ENCODE measurements at regions not wholly inside any gene's neighbourhood (a gene's known extent, or its start where the extent isn't known, plus 50 kb on each side); places are given as distances from the start of the nearest gene placed in this dataset.

DNA sequence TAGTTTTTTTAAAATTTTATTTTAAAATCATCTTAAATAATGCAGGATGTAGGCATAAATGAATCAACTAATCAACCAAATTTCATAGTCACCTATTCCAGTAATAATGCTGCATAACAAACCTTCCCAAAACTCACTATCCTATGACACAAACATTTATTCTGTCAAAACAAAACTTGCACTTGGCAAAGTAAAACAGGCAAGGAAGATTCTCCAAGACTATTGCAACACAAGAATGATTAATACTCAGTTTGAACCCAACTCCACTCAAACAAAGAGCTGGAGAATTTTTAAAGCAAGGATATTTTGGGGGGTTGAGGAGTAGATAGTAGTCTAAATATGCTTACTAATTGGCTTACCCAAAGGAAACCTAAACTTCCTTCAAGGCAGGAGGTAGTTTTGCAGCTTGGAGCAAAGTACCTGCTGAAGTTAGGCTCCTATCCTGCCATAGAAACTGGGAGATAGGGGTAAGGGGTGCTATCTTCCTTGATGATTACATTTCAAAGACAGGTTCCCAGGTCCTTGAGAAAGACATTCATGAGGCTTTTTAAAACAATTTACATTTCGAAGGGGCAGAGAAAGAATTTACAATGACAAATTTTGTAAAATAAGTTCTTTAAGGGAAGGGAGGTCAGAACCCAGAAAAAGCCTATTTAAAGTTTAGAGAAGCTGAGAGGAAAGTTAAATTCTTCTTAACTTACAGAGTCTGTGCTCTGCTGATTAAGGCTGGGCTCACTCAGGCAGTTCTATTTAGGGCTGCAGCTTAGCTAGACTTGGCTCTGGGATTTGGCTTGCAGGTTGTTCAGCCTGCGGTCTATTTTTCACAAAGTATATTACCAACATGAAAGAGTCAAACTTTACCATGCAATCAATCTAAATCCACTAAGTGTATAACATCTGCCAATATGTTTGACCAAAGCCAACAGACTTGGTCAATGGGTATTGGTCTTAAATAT is 549.0 kb downstream of the KCTD12 start:
- ChIA-PET CTCF (no interaction called here), POLR2A (no interaction called here)
- peaks cover 0 to 2% (median 0%) of the 10 kb centered on the region in 3 donors for H3K36me3 Mint-ChIP-seq

DNA sequence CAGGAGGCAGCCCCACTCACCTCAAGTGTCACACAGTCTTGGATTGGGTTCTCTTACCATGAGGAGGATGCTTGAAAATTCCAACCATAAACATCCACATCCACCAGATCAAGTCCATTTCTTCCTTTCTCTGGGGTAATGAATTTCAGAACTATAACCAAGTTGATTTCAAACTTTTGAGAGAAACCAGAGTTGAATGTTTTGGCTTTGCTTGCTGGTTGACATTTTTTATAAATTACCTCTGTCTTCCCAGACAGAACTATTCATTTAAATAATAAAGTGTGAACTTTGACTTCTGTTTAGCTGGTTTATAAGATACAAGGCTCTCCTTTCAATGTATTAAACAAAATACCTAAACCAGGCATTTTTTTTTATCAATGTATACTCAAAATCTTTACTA is 550.7 kb downstream of the KCTD12 start:
- H3K4me1 Mint-ChIP-seq, result no peaks in the 10 kb centered on the region
- H3K27me3 ChIP-seq (ENCODE audit: insufficient read depth, low read length, poor library complexity, severe bottlenecking), result no peaks in the 10 kb centered on the region
- POLR2A ChIA-PET, result no interaction called here
- no peak overlapping the region for H3K27ac ChIP-seq (ENCODE audit: low read depth, low read length)
- H3K36me3 ChIP-seq (ENCODE audit: insufficient read depth, low read length), result no peaks in the 10 kb centered on the region
- no peak overlapping the region for H3K4me3 ChIP-seq (ENCODE audit: low read length)
- H3K27ac Mint-ChIP-seq, result no peak overlapping the region
- CTCF ChIA-PET, result no interaction called here
- H3K4me1 ChIP-seq (ENCODE audit: insufficient read depth, low read length), result no peaks in the 10 kb centered on the region
- peaks cover 0 to under 1% of the 10 kb centered on the region in 2 donors for H3K27me3 Mint-ChIP-seq
- no peak for DNase-seq
- no peaks in the 10 kb centered on the region for H3K9me3 ChIP-seq (ENCODE audit: low read length)
- H3K4me3 Mint-ChIP-seq, result no peak overlapping the region
- H3K9me3 Mint-ChIP-seq, result peaks cover 0 to 4% (median 2%) of the 10 kb centered on the region in 5 donors
- H3K36me3 Mint-ChIP-seq, result peaks cover 0 to 2% (median 0%) of the 10 kb centered on the region in 3 donors

More for the DNA sequence above, 549.0 kb downstream of the KCTD12 start:
- H3K9me3 Mint-ChIP-seq, result peaks cover 0 to 6% (median 2%) of the 10 kb centered on the region in 5 donors
- no peak overlapping the region for H3K4me3 Mint-ChIP-seq
- H3K27ac Mint-ChIP-seq, result no peak overlapping the region
- Histone ChIP-seq H3K4me1 (ENCODE audit: insufficient read depth, low read length) (no peaks in the 10 kb centered on the region), H3K27ac (ENCODE audit: low read depth, low read length) (no peak overlapping the region), H3K36me3 (ENCODE audit: insufficient read depth, low read length) (no peaks in the 10 kb centered on the region), H3K9me3 (ENCODE audit: low read length) (no peaks in the 10 kb centered on the region), H3K4me3 (ENCODE audit: low read length) (no peak overlapping the region), H3K27me3 (ENCODE audit: insufficient read depth, low read length, poor library complexity, severe bottlenecking) (no peaks in the 10 kb centered on the region)
- H3K4me1 Mint-ChIP-seq, result no peaks in the 10 kb centered on the region
- no peaks in the 10 kb centered on the region for H3K27me3 Mint-ChIP-seq
- no peak for DNase-seq

DNA sequence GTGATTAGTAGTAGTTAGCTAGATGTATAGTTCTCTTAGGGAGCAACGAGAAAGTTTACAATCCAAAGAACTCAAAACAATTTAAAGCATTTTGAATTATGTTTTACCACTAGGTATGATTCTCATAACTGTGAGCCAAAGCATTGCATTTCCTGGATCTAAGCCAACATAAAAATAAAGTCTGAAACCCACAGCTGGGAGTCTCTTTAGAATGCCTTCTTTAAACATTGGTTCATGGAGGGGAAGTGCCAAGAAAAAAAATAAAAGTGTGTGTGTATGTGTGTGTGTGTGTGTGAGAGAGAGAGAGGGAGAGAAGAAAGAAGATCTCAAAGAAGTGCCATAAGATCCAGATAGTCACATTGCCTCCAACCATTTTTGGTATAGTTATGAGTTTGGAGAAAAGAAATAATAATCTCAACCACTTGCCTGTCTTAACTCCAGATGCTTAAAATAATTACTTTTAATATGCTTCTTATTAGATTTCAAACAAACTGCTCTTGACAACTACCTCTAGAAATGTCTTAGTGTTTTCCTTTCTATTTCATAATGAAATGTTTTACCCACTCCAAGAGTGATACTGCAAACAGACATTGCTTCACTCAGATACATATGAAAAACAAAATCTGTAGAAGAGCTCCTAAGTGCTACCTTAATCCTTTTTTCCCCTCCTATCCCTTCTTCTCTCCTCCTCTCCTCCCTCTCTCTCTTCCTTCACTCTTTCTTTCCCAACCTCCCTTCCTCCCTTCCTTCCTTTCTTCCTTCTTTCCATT is 554.1 kb downstream of the KCTD12 start:
- Histone ChIP-seq H3K4me1 (ENCODE audit: insufficient read depth, low read length) (no peaks in the 10 kb centered on the region), H3K27me3 (ENCODE audit: insufficient read depth, low read length, poor library complexity, severe bottlenecking) (no peaks in the 10 kb centered on the region), H3K9me3 (ENCODE audit: low read length) (no peaks in the 10 kb centered on the region), H3K27ac (ENCODE audit: low read depth, low read length) (no peak overlapping the region), H3K4me3 (ENCODE audit: low read length) (no peak overlapping the region), H3K36me3 (ENCODE audit: insufficient read depth, low read length) (no peaks in the 10 kb centered on the region)
- no peak overlapping the region for H3K4me3 Mint-ChIP-seq
- CTCF ChIA-PET, result no interaction called here
- H3K27me3 Mint-ChIP-seq, result peaks cover 0 to 2% of the 10 kb centered on the region in 2 donors
- no peak for DNase-seq
- H3K9me3 Mint-ChIP-seq, result peaks cover 0 to 4% (median 3%) of the 10 kb centered on the region in 5 donors
- peaks cover 0 to under 1% (median 0%) of the 10 kb centered on the region in 3 donors for H3K36me3 Mint-ChIP-seq
- POLR2A ChIA-PET, result no interaction called here
- no peak overlapping the region for H3K27ac Mint-ChIP-seq
- H3K4me1 Mint-ChIP-seq, result no peaks in the 10 kb centered on the region

DNA sequence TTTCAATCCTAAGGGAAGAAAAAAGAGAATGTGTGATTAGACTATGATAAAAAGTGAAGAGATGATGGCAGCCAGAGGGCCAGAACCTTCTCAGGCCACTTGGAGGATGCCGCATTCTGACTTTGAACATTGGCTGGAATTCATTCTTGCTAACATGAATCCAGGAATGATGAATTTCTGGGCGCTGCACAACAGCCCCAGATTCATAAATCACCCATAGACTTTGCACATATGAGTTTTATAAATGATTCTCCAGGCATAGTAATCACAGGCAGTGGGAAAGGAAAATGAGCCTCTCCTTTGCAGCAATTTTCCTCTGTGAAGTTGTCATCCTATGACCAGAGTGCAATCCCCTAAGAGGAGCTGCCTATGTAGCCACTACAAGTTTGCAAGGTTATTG is 555.4 kb downstream of the KCTD12 start:
- POLR2A ChIA-PET, result no interaction called here
- CTCF ChIA-PET, result no interaction called here
- Histone ChIP-seq H3K36me3 (ENCODE audit: insufficient read depth, low read length) (no peaks in the 10 kb centered on the region), H3K27ac (ENCODE audit: low read depth, low read length) (no peak overlapping the region), H3K4me3 (ENCODE audit: low read length) (no peak overlapping the region), H3K27me3 (ENCODE audit: insufficient read depth, low read length, poor library complexity, severe bottlenecking) (no peaks in the 10 kb centered on the region), H3K9me3 (ENCODE audit: low read length) (no peaks in the 10 kb centered on the region), H3K4me1 (ENCODE audit: insufficient read depth, low read length) (no peaks in the 10 kb centered on the region)
- no peaks in the 10 kb centered on the region for H3K4me1 Mint-ChIP-seq
- H3K27me3 Mint-ChIP-seq, result peaks cover 0 to 2% of the 10 kb centered on the region in 2 donors
- H3K36me3 Mint-ChIP-seq, result no peaks in the 10 kb centered on the region
- H3K27ac Mint-ChIP-seq, result no peak overlapping the region
- no peak for DNase-seq
- H3K9me3 Mint-ChIP-seq, result peaks cover 0 to 3% (median 2%) of the 10 kb centered on the region in 5 donors
- no peak overlapping the region for H3K4me3 Mint-ChIP-seq

DNA sequence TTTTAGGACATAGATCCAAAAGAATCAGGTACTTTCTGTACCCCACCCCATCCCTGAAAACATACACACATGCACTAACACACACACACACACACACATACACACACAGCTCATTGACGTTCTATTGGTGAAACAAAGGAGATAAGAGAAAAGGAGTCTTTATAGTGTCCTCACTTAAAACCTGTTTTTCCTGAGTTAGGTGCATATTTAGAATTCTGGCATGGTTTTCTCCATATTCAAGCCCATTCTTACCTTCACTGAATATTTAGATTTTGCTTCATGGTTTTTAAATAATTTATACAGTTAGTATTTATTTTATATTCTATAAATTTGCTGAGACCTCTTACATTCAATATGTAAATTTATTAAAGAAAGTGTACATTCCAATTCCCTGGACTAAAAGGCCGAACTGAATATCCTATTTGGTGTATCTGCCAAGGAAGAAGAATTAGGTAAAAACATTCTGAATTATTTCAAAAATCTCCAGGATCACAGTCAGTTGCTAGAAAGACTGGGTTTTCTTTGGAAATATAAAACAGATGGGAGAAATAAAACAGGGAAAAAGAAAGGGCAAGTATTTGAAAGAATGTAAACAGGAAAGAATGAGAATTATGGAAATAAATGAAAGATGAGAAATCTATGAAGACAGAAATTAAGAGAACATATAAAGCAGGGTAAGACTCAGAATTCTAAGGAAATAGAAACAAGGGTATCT is 556.2 kb downstream of the KCTD12 start:
- Histone ChIP-seq H3K4me1 (ENCODE audit: insufficient read depth, low read length) (no peaks in the 10 kb centered on the region), H3K4me3 (ENCODE audit: low read length) (no peak overlapping the region), H3K27ac (ENCODE audit: low read depth, low read length) (no peak overlapping the region), H3K36me3 (ENCODE audit: insufficient read depth, low read length) (no peaks in the 10 kb centered on the region), H3K9me3 (ENCODE audit: low read length) (no peaks in the 10 kb centered on the region), H3K27me3 (ENCODE audit: insufficient read depth, low read length, poor library complexity, severe bottlenecking) (no peaks in the 10 kb centered on the region)
- Mint-ChIP-seq H3K27ac (no peak overlapping the region), H3K4me3 (no peak overlapping the region), H3K27me3 (peaks cover 0 to 2% of the 10 kb centered on the region in 2 donors), H3K36me3 (no peaks in the 10 kb centered on the region), H3K4me1 (no peaks in the 10 kb centered on the region), H3K9me3 (peaks cover 0 to 3% (median 2%) of the 10 kb centered on the region in 5 donors)
- CTCF ChIA-PET, result no interaction called here
- POLR2A ChIA-PET, result no interaction called here
- no peak for DNase-seq

DNA sequence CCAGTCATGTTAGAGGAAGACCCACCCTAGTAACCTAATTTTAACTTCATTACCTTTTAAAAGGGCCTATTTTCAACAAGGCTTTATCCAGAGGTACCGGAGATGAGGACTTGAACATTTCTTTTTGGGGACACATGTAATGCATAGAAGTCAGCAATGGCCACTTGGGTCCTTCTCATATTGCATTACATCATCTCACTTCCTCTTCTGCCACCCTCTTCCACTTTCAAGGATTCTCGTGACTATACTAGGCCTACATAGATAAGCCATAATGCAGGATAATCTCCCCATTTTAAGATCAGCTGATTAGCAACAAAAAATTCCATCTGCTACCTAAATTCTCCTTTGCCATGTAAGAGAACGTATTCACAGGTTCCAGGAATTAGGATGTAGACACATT is 557.2 kb downstream of the KCTD12 start:
- H3K4me1 ChIP-seq (ENCODE audit: insufficient read depth, low read length), result no peaks in the 10 kb centered on the region
- no peaks in the 10 kb centered on the region for H3K4me1 Mint-ChIP-seq
- no peaks in the 10 kb centered on the region for H3K27me3 ChIP-seq (ENCODE audit: insufficient read depth, low read length, poor library complexity, severe bottlenecking)
- no peak overlapping the region for H3K4me3 ChIP-seq (ENCODE audit: low read length)
- no peaks in the 10 kb centered on the region for H3K36me3 ChIP-seq (ENCODE audit: insufficient read depth, low read length)
- POLR2A ChIA-PET, result no interaction called here
- CTCF ChIA-PET, result no interaction called here
- no peaks in the 10 kb centered on the region for H3K36me3 Mint-ChIP-seq
- no peaks in the 10 kb centered on the region for H3K9me3 ChIP-seq (ENCODE audit: low read length)
- no peak overlapping the region for H3K27ac ChIP-seq (ENCODE audit: low read depth, low read length)
- peaks cover 0 to 3% (median 2%) of the 10 kb centered on the region in 5 donors for H3K9me3 Mint-ChIP-seq
- peaks cover 0 to 2% of the 10 kb centered on the region in 2 donors for H3K27me3 Mint-ChIP-seq
- no peak for DNase-seq
- no peak overlapping the region for H3K4me3 Mint-ChIP-seq
- no peak overlapping the region for H3K27ac Mint-ChIP-seq

DNA sequence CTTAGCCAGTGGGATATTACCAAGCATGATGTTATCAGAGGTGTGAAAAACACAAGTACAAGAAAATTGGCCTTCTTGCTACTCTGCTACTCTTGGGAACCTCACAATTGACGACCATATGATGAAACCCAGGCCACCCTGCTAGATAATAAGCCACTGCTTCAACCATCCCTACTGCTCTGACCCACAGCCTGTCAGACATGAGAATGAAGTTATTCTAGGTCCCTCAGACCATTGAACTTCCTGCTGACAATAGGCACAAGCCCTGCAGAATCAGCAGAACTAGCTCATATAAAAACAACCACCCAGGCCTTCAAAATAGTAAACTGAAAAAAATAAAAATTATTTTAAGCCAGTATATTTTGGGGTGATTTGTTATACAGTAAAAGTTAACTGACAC is 559.9 kb downstream of the KCTD12 start:
- Mint-ChIP-seq H3K4me1 (no peaks in the 10 kb centered on the region), H3K4me3 (no peak overlapping the region), H3K27ac (no peak overlapping the region), H3K27me3 (peaks cover 0 to 2% of the 10 kb centered on the region in 2 donors), H3K36me3 (no peaks in the 10 kb centered on the region), H3K9me3 (peaks cover 0 to 5% (median 0%) of the 10 kb centered on the region in 5 donors)
- H3K36me3 ChIP-seq (ENCODE audit: insufficient read depth, low read length), result no peaks in the 10 kb centered on the region
- CTCF ChIA-PET, result no interaction called here
- H3K4me3 ChIP-seq (ENCODE audit: low read length), result no peak overlapping the region
- H3K4me1 ChIP-seq (ENCODE audit: insufficient read depth, low read length), result no peaks in the 10 kb centered on the region
- H3K27me3 ChIP-seq (ENCODE audit: insufficient read depth, low read length, poor library complexity, severe bottlenecking), result no peaks in the 10 kb centered on the region
- no peak for DNase-seq
- POLR2A ChIA-PET, result no interaction called here
- no peak overlapping the region for H3K27ac ChIP-seq (ENCODE audit: low read depth, low read length)
- H3K9me3 ChIP-seq (ENCODE audit: low read length), result no peaks in the 10 kb centered on the region

DNA sequence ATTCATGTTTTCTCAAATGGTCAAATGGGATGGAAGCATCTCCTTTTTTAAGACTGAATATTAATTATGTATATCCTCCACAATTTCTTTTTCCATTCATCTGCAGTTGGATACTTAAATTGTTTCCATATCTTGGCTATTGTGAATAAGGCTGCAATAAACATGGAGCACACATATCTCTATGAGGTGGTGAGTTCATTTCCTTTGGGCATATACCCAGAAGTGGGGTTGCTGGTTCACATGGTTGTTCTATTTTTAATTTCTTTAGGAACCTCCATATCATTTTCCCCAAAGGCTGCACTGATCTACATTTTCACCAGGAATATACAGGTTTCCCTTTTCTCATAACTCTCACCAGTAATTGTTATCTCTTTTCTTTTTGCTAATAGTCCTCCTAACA is 566.3 kb downstream of the KCTD12 start:
- ChIA-PET POLR2A (no interaction called here), CTCF (no interaction called here)
- H3K9me3 ChIP-seq (ENCODE audit: low read length), result no peaks in the 10 kb centered on the region
- no peaks in the 10 kb centered on the region for H3K27me3 ChIP-seq (ENCODE audit: insufficient read depth, low read length, poor library complexity, severe bottlenecking)
- no peak for DNase-seq
- no peak overlapping the region for H3K4me3 Mint-ChIP-seq
- no peak overlapping the region for H3K4me3 ChIP-seq (ENCODE audit: low read length)
- no peaks in the 10 kb centered on the region for H3K27me3 Mint-ChIP-seq
- H3K36me3 Mint-ChIP-seq, result no peaks in the 10 kb centered on the region
- H3K4me1 Mint-ChIP-seq, result no peaks in the 10 kb centered on the region
- H3K27ac Mint-ChIP-seq, result no peak overlapping the region
- no peaks in the 10 kb centered on the region for H3K36me3 ChIP-seq (ENCODE audit: insufficient read depth, low read length)
- no peak overlapping the region for H3K27ac ChIP-seq (ENCODE audit: low read depth, low read length)
- no peaks in the 10 kb centered on the region for H3K4me1 ChIP-seq (ENCODE audit: insufficient read depth, low read length)
- peaks cover 0 to 2% (median 2%) of the 10 kb centered on the region in 5 donors for H3K9me3 Mint-ChIP-seq

All from CD8-positive, alpha-beta memory T cell (primary cell).